Lung (tissue), 11 donors: ENCODE measurements at regions not wholly inside any gene's neighbourhood (a gene's known extent, or its start where the extent isn't known, plus 50 kb on each side); places are given as distances from the start of the nearest gene placed in this dataset.

Experiments
- ATAC-seq: fragments of 200-7000 bp; cut with Tn5 transposase; one replicate; pipeline ENCODE4 v1.9.1; 2020; ENCODE audit warnings: moderate number of reproducible peaks; ENCODE audit not compliant: insufficient read depth, low FRiP score
- DNase-seq, 3 donors: peaks; one replicate each; pipeline ENCODE4 v3.0.0-alpha.2; 2013 to 2017
- H3K27ac ChIP-seq, 2 donors: one replicate each; pipeline ENCODE4 v1.5.1; 2013; ENCODE audit warnings: mild to moderate bottlenecking in 2 of 2, moderate library complexity in 2 of 2, control low read depth in 1 of 2, inconsistent platforms in 1 of 2, low read depth in 1 of 2, low read length in 1 of 2
- H3K27me3 ChIP-seq, 3 donors: one replicate each; pipeline ENCODE4 v1.5.1; 2013; ENCODE audit warnings: low read length in 2 of 3; ENCODE audit not compliant: control insufficient read depth in 3 of 3, insufficient read depth in 3 of 3
- H3K36me3 ChIP-seq, 4 donors: one replicate each; pipeline ENCODE4 v1.5.1; 2013; ENCODE audit warnings: low read length in 4 of 4, mild to moderate bottlenecking in 1 of 4, moderate library complexity in 1 of 4; ENCODE audit not compliant: control insufficient read depth in 4 of 4, insufficient read depth in 4 of 4
- H3K4me1 ChIP-seq, 5 donors: one replicate each; pipeline ENCODE4 v1.5.1; 2013; ENCODE audit warnings: low read length in 5 of 5, mild to moderate bottlenecking in 2 of 5, moderate library complexity in 1 of 5; ENCODE audit not compliant: control insufficient read depth in 5 of 5, insufficient read depth in 5 of 5
- H3K4me3 ChIP-seq: one replicate; pipeline ENCODE4 v1.5.1; 2013; ENCODE audit warnings: mild to moderate bottlenecking, control low read depth, moderate library complexity
- H3K9ac ChIP-seq, 2 donors: one replicate each; pipeline ENCODE4 v1.5.1; 2013; ENCODE audit warnings: low read length in 2 of 2, control low read depth in 1 of 2; ENCODE audit not compliant: insufficient read depth in 1 of 2
- H3K9me3 ChIP-seq, 4 donors: one replicate each; pipeline ENCODE4 v1.5.1; 2013; ENCODE audit warnings: low read length in 3 of 4, mild to moderate bottlenecking in 1 of 4, moderate library complexity in 1 of 4; ENCODE audit not compliant: control insufficient read depth in 4 of 4, insufficient read depth in 3 of 4
- WGBS, 2 donors: extraction: QIAGEN DNeasy Blood & Tissue Kit; methylation state at CpG; one replicate each; pipeline ENCODE4 v1.1.7; 2013; 5-methylcytosine and 5-hydroxymethylcytosine counted together
- TF ChIP-seq, protein P1 (sequence below): IDR thresholded peaks from 2 replicates; pipeline ENCODE4 v1.5.1; 2012; ENCODE audit warnings: mild to moderate bottlenecking; ENCODE audit errors: control extremely low read depth, extremely low read depth
- donor health status: control.
- donor health status: control.
- donor health status: Bipolar disorder and iron deficiency.
- donor health status: healthy.
- donor health status: DM: yes; HTN: yes; CAD: no.

DNA sequence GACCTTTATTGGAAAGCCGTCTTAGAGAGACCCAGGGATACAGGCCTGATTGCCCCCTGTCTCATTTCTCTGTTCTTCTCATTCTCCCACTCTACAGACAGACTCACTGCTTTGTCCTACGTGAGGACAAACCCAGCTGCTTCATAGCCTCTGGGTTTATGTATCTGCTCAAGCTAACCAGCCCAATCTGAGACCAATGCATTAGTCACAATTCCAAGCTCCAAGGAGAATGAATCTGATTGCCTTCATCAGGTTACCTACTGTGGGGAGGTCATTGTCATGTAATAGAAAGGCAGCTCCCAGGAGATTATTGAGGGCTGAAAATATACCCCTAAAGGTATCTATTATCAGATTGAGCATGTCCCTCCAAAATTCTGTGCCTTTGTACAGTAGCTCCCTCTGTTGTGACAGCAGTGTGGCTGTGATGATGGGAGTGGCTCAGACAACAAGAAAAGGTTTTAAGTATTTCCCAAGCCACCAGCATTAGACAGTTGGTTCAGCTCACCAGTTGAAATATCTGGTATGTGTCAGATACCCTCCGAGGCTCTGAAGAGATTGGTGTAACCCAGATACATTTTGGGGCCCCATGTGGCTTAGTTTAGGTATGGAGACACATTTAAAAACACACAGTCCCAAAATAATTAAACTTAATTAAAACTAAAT lies 123.1 kb upstream of the EEPD1 start:
- no peaks in the 10 kb centered on the region for H3K36me3 ChIP-seq
- no peak overlapping the region for H3K9ac ChIP-seq
- no peaks in the 10 kb centered on the region for H3K9me3 ChIP-seq
- ATAC-seq: no peak
- H3K4me1 ChIP-seq: peaks cover 0 to 23% (median 3%) of the 10 kb centered on the region in 5 donors
- TF ChIP-seq, protein P1, sequence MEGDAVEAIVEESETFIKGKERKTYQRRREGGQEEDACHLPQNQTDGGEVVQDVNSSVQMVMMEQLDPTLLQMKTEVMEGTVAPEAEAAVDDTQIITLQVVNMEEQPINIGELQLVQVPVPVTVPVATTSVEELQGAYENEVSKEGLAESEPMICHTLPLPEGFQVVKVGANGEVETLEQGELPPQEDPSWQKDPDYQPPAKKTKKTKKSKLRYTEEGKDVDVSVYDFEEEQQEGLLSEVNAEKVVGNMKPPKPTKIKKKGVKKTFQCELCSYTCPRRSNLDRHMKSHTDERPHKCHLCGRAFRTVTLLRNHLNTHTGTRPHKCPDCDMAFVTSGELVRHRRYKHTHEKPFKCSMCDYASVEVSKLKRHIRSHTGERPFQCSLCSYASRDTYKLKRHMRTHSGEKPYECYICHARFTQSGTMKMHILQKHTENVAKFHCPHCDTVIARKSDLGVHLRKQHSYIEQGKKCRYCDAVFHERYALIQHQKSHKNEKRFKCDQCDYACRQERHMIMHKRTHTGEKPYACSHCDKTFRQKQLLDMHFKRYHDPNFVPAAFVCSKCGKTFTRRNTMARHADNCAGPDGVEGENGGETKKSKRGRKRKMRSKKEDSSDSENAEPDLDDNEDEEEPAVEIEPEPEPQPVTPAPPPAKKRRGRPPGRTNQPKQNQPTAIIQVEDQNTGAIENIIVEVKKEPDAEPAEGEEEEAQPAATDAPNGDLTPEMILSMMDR: no peak
- peak in 2 of 3 donors; percentile 56 to 64 for DNase-seq
- WGBS, 2 donors: 89 to 93% methylated on average over 3 of the region's 3 CpGs
- H3K27ac ChIP-seq: no peak overlapping the region
- H3K4me3 ChIP-seq: no peak overlapping the region
- no peaks in the 10 kb centered on the region for H3K27me3 ChIP-seq

DNA sequence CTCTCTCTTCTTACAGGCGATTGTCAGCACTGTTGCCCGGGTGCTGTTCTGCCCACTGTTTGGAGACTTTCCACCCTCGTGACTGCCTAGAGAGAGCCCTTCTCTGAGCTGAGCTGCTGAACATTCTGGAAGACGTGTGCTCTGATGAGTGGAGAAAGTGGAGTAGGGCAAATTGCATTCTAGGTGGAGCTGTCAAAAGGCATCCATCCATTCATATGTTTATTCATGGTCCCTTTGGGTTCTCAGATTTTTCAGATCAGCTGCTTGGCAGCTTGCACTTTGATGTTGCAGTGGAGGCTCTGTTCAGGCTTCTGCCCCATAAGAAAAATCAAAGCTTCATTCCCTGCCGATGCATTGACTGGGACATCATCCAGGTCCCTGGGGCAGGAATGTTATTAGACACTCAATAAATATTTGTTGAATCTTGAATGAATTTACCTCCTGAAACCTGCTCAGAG lies 120.7 kb upstream of the EEPD1 start:
- H3K9ac ChIP-seq: no peak overlapping the region
- no peak for ATAC-seq
- H3K9me3 ChIP-seq: no peaks in the 10 kb centered on the region
- H3K27me3 ChIP-seq: no peaks in the 10 kb centered on the region
- H3K36me3 ChIP-seq: no peaks in the 10 kb centered on the region
- TF ChIP-seq, protein P1: no peak
- H3K27ac ChIP-seq: no peak overlapping the region
- no peak for DNase-seq
- no peak overlapping the region for H3K4me3 ChIP-seq
- WGBS, 2 donors: 59 to 75% methylated on average over 5 of the region's 5 CpGs
- H3K4me1 ChIP-seq: peaks cover 3 to 42% (median 13%) of the 10 kb centered on the region in 5 donors

DNA sequence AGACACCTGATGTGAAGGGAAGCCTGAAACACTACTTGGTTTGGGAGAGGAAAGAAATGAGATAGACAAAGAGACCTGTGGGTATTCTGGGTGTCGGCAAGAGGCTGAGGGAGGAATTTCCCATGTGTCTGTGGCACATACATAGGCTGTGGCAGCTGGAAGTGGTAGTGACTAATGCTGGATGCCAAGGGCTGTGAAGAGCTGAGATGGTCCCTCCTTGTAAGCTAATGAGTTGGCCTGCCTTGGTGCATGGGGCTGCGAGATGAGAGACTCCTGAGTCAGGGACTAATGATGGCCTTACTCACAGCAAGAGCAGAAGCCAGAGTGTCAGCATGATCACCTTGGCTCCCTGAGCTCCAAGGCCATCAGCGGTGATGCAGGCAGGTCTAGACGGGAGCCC lies 119.0 kb upstream of the EEPD1 start:
- no peak overlapping the region for H3K9ac ChIP-seq
- ATAC-seq: no peak
- no peaks in the 10 kb centered on the region for H3K36me3 ChIP-seq
- H3K4me3 ChIP-seq: no peak overlapping the region
- H3K4me1 ChIP-seq: peaks cover 3 to 45% (median 15%) of the 10 kb centered on the region in 5 donors
- H3K27ac ChIP-seq: no peak overlapping the region
- WGBS, 2 donors: 74 to 96% methylated on average over 4 of the region's 4 CpGs
- no peaks in the 10 kb centered on the region for H3K9me3 ChIP-seq
- no peaks in the 10 kb centered on the region for H3K27me3 ChIP-seq
- TF ChIP-seq, protein P1: no peak
- DNase-seq: no peak

DNA sequence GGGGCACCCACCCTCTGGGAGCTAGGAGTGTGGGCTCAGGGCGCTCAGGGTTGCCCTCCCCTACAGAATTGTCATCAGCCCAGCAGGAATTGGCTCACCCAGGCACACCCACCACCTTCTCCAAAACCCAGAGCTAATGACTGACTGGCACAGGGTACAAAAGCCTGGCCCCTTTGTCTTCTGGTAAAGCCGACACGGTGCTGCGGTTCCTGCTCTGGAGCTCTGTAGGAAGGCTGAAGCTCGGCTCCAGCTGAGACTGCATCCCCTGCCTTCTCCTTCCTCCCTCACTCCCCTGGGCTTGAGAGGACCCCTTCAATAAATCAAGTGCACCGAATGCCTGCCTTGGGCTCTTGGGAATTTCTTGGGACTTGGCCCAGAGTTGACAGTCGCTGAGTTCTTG lies 117.9 kb upstream of the EEPD1 start:
- Histone ChIP-seq H3K27me3 (no peaks in the 10 kb centered on the region), H3K27ac (peak overlapping the region in 1 of 2 donors; percentile 65), H3K4me3 (no peak overlapping the region), H3K9ac (no peak overlapping the region), H3K9me3 (no peaks in the 10 kb centered on the region), H3K4me1 (peaks cover 3 to 38% (median 14%) of the 10 kb centered on the region in 5 donors), H3K36me3 (no peaks in the 10 kb centered on the region)
- no peak for ATAC-seq
- WGBS, 2 donors: 69 to 75% methylated on average over 7 of the region's 7 CpGs
- TF ChIP-seq, protein P1: no peak
- no peak for DNase-seq
